Pancreas (tissue), 10 donors: ENCODE measurements at regions not wholly inside any gene's neighbourhood (a gene's known extent, or its start where the extent isn't known, plus 50 kb on each side); places are given as distances from the start of the nearest gene placed in this dataset.
A peak's percentile ranks its signal among the peaks of the same experiment; 100 is the strongest.

ENCODE experiments used
- ATAC-seq, 4 donors: fragments of 200-7000 bp; cut with Tn5 transposase; one replicate each; pipeline versions ENCODE4 v1.8.0 to v1.9.1; 2020; ENCODE audit warnings: mild to moderate bottlenecking in 4 of 4, moderate library complexity in 4 of 4
- DNase-seq, 6 donors: peaks; one replicate each; pipeline ENCODE4 v3.0.0-alpha.2; 2020
- FAIRE-seq: peaks from 2 replicates; lab custom pipeline; 2012; peaks lifted over from hg19 to GRCh38; lab: Jason Lieb, UNC
- H3K27ac ChIP-seq, 4 donors: fragments of 200-600 bp; sonication (generic); 1 replicate in 3 of 4; 2 replicates in 1 of 4; pipeline versions ENCODE4 v1.5.0 to v1.8.0; 2020
- H3K27me3 ChIP-seq, 4 donors: fragments of 200-600 bp; one replicate each; pipeline ENCODE4 v1.8.0; 2021
- H3K36me3 ChIP-seq, 3 donors: fragments of 200-600 bp; sonication (generic) in 1 of 3; one replicate each; pipeline versions ENCODE4 v1.5.0 to v1.8.0; 2020 to 2021
- H3K4me1 ChIP-seq, 3 donors: fragments of 200-600 bp; one replicate each; pipeline ENCODE4 v1.8.0; 2021
- H3K4me3 ChIP-seq, 4 donors: fragments of 200-600 bp; sonication (generic) in 2 of 4; one replicate each; pipeline versions ENCODE4 v1.5.0 to v1.8.0; 2020 to 2021
- H3K9me3 ChIP-seq, 4 donors: fragments of 200-600 bp; one replicate each; pipeline ENCODE4 v1.8.0; 2021
- CTCF ChIP-seq, 4 donors: fragments of 200-600 bp; sonication (generic) in 3 of 4; IDR thresholded peaks; one replicate each; pipeline versions ENCODE4 v1.5.0 to v1.8.0; 2021; ENCODE audit warnings: antibody characterized with exemption in 4 of 4
- WGBS, 2 donors: extraction: QIAGEN DNeasy Blood & Tissue Kit; methylation state at CpG; one replicate each; pipeline ENCODE4 v1.1.7; 2013; 5-methylcytosine and 5-hydroxymethylcytosine counted together
- intact Hi-C, 3 donors: fragments of 100-400 bp; cut with DNase I; formaldehyde crosslinking; loops; one replicate each; pipeline versions ENCODE4 v1.11.1 to v1.14.2; 2022
- donor health status: healthy with polysubstance abuse.
- donor health status: DM: no; HTN: no; CAD: no; lungs with moderate emphysema.
- donor health status: DM: no; HTN: no; CAD: no.
- donor health status: control.
- donor health status: control.
- donor health status: Bipolar disorder and iron deficiency.
- donor health status: DM: yes; HTN: yes; CAD: no.
- donor health status: DM: no; HTN: no; CAD: no.
- donor health status: DM: no; HTN: no; CAD: no.
- donor health status: DM: yes; HTN: yes; CAD: no.

GRCh38 chr12:102746963-102747362 is 170.1 kb downstream of the PAH start:
- Histone ChIP-seq H3K36me3 (no peaks in the 10 kb centered on the region), H3K27ac (no peak overlapping the region), H3K27me3 (no peaks in the 10 kb centered on the region), H3K4me1 (no peaks in the 10 kb centered on the region), H3K9me3 (no peaks in the 10 kb centered on the region), H3K4me3 (no peak overlapping the region)
- no peak for FAIRE-seq
- DNase-seq: no peak
- whole genome bisulfite sequencing, 2 donors: 59 to 60% methylated on average over 4 of the region's 4 CpGs
- TF ChIP-seq CTCF (IDR thresholded peaks at IDR 0.05): no peak
- ATAC-seq: peak in 1 of 4 donors; percentile 22
- intact Hi-C loops: no loop called here

GRCh38 chr12:102745971-102746600 is 171.0 kb downstream of the PAH start:
- H3K36me3 ChIP-seq: no peaks in the 10 kb centered on the region
- no peak for ATAC-seq
- no peak for TF ChIP-seq CTCF (IDR thresholded peaks at IDR 0.05)
- no peak for FAIRE-seq
- no peak overlapping the region for H3K4me3 ChIP-seq
- H3K27ac ChIP-seq: no peak overlapping the region
- no peaks in the 10 kb centered on the region for H3K9me3 ChIP-seq
- no peaks in the 10 kb centered on the region for H3K27me3 ChIP-seq
- 65 to 69% methylated on average over 8 of the region's 8 CpGs for WGBS, 2 donors
- H3K4me1 ChIP-seq: no peaks in the 10 kb centered on the region
- no peak for DNase-seq
- intact Hi-C loops: no loop called here

- no peaks in the 10 kb centered on the region for H3K4me1 ChIP-seq
- TF ChIP-seq CTCF (IDR thresholded peaks at IDR 0.05): no peak
- no peak overlapping the region for H3K27ac ChIP-seq
- H3K9me3 ChIP-seq: no peaks in the 10 kb centered on the region
- H3K4me3 ChIP-seq: no peak overlapping the region
- no peaks in the 10 kb centered on the region for H3K27me3 ChIP-seq
- intact Hi-C loops: no loop called here
- DNase-seq: no peak
- no peak for ATAC-seq
- no peaks in the 10 kb centered on the region for H3K36me3 ChIP-seq
- WGBS, 2 donors: 60 to 69% methylated on average over 3 of the region's 3 CpGs
- no peak for FAIRE-seq
Measured at GRCh38 chr12:102741196-102741595, 175.8 kb downstream of the PAH start.

GRCh38 chr12:102740141-102740955 is 176.7 kb downstream of the PAH start:
- Histone ChIP-seq H3K27ac (no peak overlapping the region), H3K27me3 (no peaks in the 10 kb centered on the region), H3K4me1 (no peaks in the 10 kb centered on the region), H3K4me3 (no peak overlapping the region), H3K36me3 (no peaks in the 10 kb centered on the region), H3K9me3 (no peaks in the 10 kb centered on the region)
- WGBS, 2 donors: 36 to 43% methylated on average over 3 of the region's 3 CpGs
- FAIRE-seq (no peak), DNase-seq (no peak), ATAC-seq (peak in 2 of 4 donors; percentile 38 to 45)
- TF ChIP-seq CTCF (IDR thresholded peaks at IDR 0.05): no peak
- intact Hi-C loops: no loop called here

- no peak for TF ChIP-seq CTCF (IDR thresholded peaks at IDR 0.05)
- Histone ChIP-seq H3K9me3 (no peaks in the 10 kb centered on the region), H3K27me3 (no peaks in the 10 kb centered on the region), H3K27ac (no peak overlapping the region), H3K36me3 (no peaks in the 10 kb centered on the region), H3K4me1 (no peaks in the 10 kb centered on the region), H3K4me3 (no peak overlapping the region)
- no peak for FAIRE-seq
- ATAC-seq: no peak
- intact Hi-C loops: no loop called here
- DNase-seq: no peak
- 94 to 97% methylated on average over 1 of the region's 1 CpG for WGBS, 2 donors
Measured at GRCh38 chr12:102736328-102736727, 180.7 kb downstream of the PAH start.
